WTC11 (cell line): ENCODE measurements at regions not wholly inside any gene's neighbourhood (a gene's known extent, or its start where the extent isn't known, plus 50 kb on each side); places are given as distances from the start of the nearest gene placed in this dataset.

ENCODE experiments used
- ATAC-seq: fragments of 200-7000 bp; cut with Tn5 transposase; 2 replicates; pipeline ENCODE4 v1.10.0; 2021; ENCODE audit warnings: mild to moderate bottlenecking, moderate library complexity
- CTCF ChIA-PET: fragments of 300-600 bp; sonication (Branson Sonifier 250); formaldehyde crosslinking; loops from one replicate; lab custom pipeline; 2021; ENCODE audit warnings: antibody characterized with exemption; lab: Charles Lee
- POLR2A ChIA-PET: fragments of 350-600 bp; sonication (Branson Sonifier 250); formaldehyde crosslinking; loops from one replicate; lab custom pipeline; 2021; ENCODE audit warnings: antibody characterized with exemption; lab: Charles Lee
- DNase-seq: peaks from one replicate; pipeline ENCODE4 v3.0.0; 2021; ENCODE audit warnings: low spot score
- H3K27ac Mint-ChIP-seq: 2 replicates; pipeline ENCODE4 v1.8.0; 2021; ENCODE audit warnings: mixed read lengths
- H3K27me3 Mint-ChIP-seq: 2 replicates; pipeline ENCODE4 v1.8.0; 2021; ENCODE audit warnings: low read depth, mild to moderate bottlenecking, moderate library complexity, mixed read lengths
- H3K36me3 Mint-ChIP-seq: 2 replicates; pipeline ENCODE4 v1.8.0; 2021; ENCODE audit warnings: mixed read lengths
- H3K4me1 Mint-ChIP-seq: 2 replicates; pipeline ENCODE4 v1.8.0; 2022; ENCODE audit warnings: mixed read lengths
- H3K4me3 Mint-ChIP-seq: 2 replicates; pipeline ENCODE4 v1.8.0; 2021; ENCODE audit warnings: mild to moderate bottlenecking, moderate library complexity, mixed read lengths
- H3K9me3 Mint-ChIP-seq: 2 replicates; pipeline ENCODE4 v1.8.0; 2021; ENCODE audit warnings: mixed read lengths
- ATF1 ChIP-seq: sonication (generic); formaldehyde crosslinking; IDR thresholded peaks from 2 replicates; pipeline ENCODE4 v1.8.1; 2023; ENCODE audit warnings: mild to moderate bottlenecking, moderate library complexity, missing genetic modification reagents
- CBFB ChIP-seq: sonication (generic); formaldehyde crosslinking; IDR thresholded peaks from 2 replicates; pipeline ENCODE4 v1.8.1; 2022; ENCODE audit warnings: mild to moderate bottlenecking, low read depth, missing genetic modification reagents
- CREB1 ChIP-seq: sonication (generic); formaldehyde crosslinking; IDR thresholded peaks from 2 replicates; pipeline ENCODE4 v1.8.0; 2023; ENCODE audit warnings: mild to moderate bottlenecking, missing genetic modification reagents
- ESRRA ChIP-seq: sonication (generic); formaldehyde crosslinking; IDR thresholded peaks from 2 replicates; pipeline ENCODE4 v1.8.1; 2022; ENCODE audit warnings: mild to moderate bottlenecking, missing genetic modification reagents, borderline replicate concordance
- ETV6 ChIP-seq: sonication (generic); formaldehyde crosslinking; IDR thresholded peaks from 2 replicates; pipeline ENCODE4 v1.8.1; 2022; ENCODE audit warnings: mild to moderate bottlenecking, missing genetic modification reagents
- FOXP1 ChIP-seq: sonication (generic); formaldehyde crosslinking; IDR thresholded peaks from 2 replicates; pipeline ENCODE4 v1.8.0; 2022; ENCODE audit warnings: missing genetic modification reagents, mild to moderate bottlenecking, moderate library complexity, borderline replicate concordance
- NR1H2 ChIP-seq: sonication (generic); formaldehyde crosslinking; IDR thresholded peaks from 2 replicates; pipeline ENCODE4 v1.9.0; 2021; ENCODE audit warnings: mild to moderate bottlenecking, moderate library complexity, missing genetic modification reagents
- PRRX2 ChIP-seq: fragments of 250-450 bp; sonication (Bioruptor Pico); IDR thresholded peaks from 2 replicates; pipeline ENCODE4 v1.8.0; 2021; ENCODE audit warnings: mild to moderate bottlenecking
- ZNF121 ChIP-seq: sonication (generic); formaldehyde crosslinking; IDR thresholded peaks from 2 replicates; pipeline ENCODE4 v1.8.0; 2023; ENCODE audit warnings: missing genetic modification reagents
- ZNF263 ChIP-seq: sonication (generic); formaldehyde crosslinking; IDR thresholded peaks from 2 replicates; pipeline ENCODE4 v1.8.1; 2022; ENCODE audit warnings: low read depth, mild to moderate bottlenecking, moderate library complexity, missing genetic modification reagents
- ZNF416 ChIP-seq: fragments of 250-450 bp; sonication (Bioruptor Pico); IDR thresholded peaks from 2 replicates; pipeline ENCODE4 v1.9.0; 2021; ENCODE audit warnings: mild to moderate bottlenecking, inconsistent platforms
- ZNF423 ChIP-seq: fragments of 250-450 bp; sonication (Bioruptor Pico); IDR thresholded peaks from 2 replicates; pipeline ENCODE4 v2.1.2; 2022; ENCODE audit warnings: mild to moderate bottlenecking, moderate library complexity
- ZNF671 ChIP-seq: fragments of 250-450 bp; sonication (Bioruptor Pico); IDR thresholded peaks from 2 replicates; pipeline ENCODE4 v1.8.0; 2021; ENCODE audit warnings: mild to moderate bottlenecking
- TF ChIP-seq, protein P1 (sequence below): sonication (generic); formaldehyde crosslinking; IDR thresholded peaks from 2 replicates; pipeline ENCODE4 v1.8.0; 2022; ENCODE audit warnings: mild to moderate bottlenecking, missing genetic modification reagents
- TF ChIP-seq, protein P2 (sequence below): sonication (generic); formaldehyde crosslinking; IDR thresholded peaks from 2 replicates; pipeline ENCODE4 v1.8.1; 2022; ENCODE audit warnings: mild to moderate bottlenecking, moderate library complexity, missing genetic modification reagents
- TF ChIP-seq, protein P3 (sequence below): sonication (generic); formaldehyde crosslinking; IDR thresholded peaks from 2 replicates; pipeline ENCODE4 v1.8.1; 2023; ENCODE audit warnings: mild to moderate bottlenecking, missing genetic modification reagents
- TF ChIP-seq, protein P4 (sequence below): fragments of 250-450 bp; sonication (Bioruptor Pico); IDR thresholded peaks from 2 replicates; pipeline ENCODE4 v1.9.0; 2021; ENCODE audit warnings: mild to moderate bottlenecking
- TF ChIP-seq, protein P5 (sequence below): fragments of 250-450 bp; sonication (Bioruptor Pico); IDR thresholded peaks from 2 replicates; pipeline ENCODE4 v1.9.0; 2021; ENCODE audit warnings: mild to moderate bottlenecking
- TF ChIP-seq, protein P6 (sequence below): fragments of 250-450 bp; sonication (Bioruptor Pico); IDR thresholded peaks from 2 replicates; pipeline ENCODE4 v1.9.0; 2021; ENCODE audit warnings: moderate library complexity, mild to moderate bottlenecking, inconsistent platforms, borderline replicate concordance
- TF ChIP-seq, protein P7 (sequence below): sonication (generic); formaldehyde crosslinking; IDR thresholded peaks from 2 replicates; pipeline ENCODE4 v1.8.0; 2023; ENCODE audit warnings: mild to moderate bottlenecking, missing genetic modification reagents
- TF ChIP-seq, protein P8 (sequence below): sonication (generic); formaldehyde crosslinking; IDR thresholded peaks from 2 replicates; pipeline ENCODE4 v1.8.1; 2022; ENCODE audit warnings: low read depth, missing genetic modification reagents, borderline replicate concordance
- TF ChIP-seq, protein P9 (sequence below): sonication (generic); formaldehyde crosslinking; IDR thresholded peaks from 2 replicates; pipeline ENCODE4 v1.8.0; 2023; ENCODE audit warnings: missing genetic modification reagents

DNA sequence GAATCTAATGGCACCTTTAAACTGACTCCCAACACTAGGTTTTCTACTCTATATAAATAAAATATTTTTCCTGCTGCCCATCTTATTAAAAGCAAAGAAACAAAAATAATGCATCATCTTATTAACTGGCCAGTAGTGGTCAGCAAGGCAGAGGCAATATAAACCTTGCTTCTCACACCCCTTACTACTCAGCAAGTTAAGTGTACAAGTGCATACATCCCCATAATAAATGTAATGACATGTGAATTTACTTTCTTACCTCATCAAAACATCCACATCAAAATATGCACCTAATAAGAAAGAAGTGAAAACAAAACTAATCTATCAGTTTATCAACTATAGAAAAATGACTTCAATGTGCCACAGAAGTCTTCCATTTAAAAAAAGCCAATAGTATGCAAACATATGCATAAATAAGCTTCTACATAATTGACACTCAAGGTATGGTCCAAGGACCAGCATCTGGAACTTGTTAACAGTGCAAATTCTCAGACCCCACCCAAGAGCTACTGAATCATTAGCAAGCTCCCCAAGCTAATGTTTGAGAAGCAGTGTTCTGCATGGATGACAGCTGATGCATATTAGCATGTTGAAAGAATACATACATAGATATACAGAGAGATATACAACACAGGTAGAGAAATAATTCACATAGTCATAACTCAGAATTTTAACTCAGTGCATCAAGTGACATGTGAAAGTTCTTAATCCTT is 182.7 kb downstream of the C7orf25 start:
- CTCF ChIA-PET = no interaction called here
- no peak for ATAC-seq
- H3K4me1 Mint-ChIP-seq = peaks cover 1% of the 10 kb centered on the region
- no peak overlapping the region for H3K27ac Mint-ChIP-seq
- no peak for DNase-seq
- peaks cover 8% of the 10 kb centered on the region for H3K9me3 Mint-ChIP-seq
- no peak overlapping the region for H3K4me3 Mint-ChIP-seq
- H3K36me3 Mint-ChIP-seq = no peaks in the 10 kb centered on the region
- POLR2A ChIA-PET = no interaction called here
- TF ChIP-seq, protein P1, sequence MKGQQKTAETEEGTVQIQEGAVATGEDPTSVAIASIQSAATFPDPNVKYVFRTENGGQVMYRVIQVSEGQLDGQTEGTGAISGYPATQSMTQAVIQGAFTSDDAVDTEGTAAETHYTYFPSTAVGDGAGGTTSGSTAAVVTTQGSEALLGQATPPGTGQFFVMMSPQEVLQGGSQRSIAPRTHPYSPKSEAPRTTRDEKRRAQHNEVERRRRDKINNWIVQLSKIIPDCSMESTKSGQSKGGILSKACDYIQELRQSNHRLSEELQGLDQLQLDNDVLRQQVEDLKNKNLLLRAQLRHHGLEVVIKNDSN (CRISPR knock-in tag) = no peak
- TF ChIP-seq ETV6 (CRISPR knock-in tag) (no peak), PRRX2 (CRISPR knock-in tag) (no peak), ZNF416 (CRISPR knock-in tag) (no peak)
- TF ChIP-seq, protein P2, sequence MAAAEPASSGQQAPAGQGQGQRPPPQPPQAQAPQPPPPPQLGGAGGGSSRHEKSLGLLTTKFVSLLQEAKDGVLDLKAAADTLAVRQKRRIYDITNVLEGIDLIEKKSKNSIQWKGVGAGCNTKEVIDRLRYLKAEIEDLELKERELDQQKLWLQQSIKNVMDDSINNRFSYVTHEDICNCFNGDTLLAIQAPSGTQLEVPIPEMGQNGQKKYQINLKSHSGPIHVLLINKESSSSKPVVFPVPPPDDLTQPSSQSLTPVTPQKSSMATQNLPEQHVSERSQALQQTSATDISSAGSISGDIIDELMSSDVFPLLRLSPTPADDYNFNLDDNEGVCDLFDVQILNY (CRISPR knock-in tag) = no peak
- TF ChIP-seq, protein P3, sequence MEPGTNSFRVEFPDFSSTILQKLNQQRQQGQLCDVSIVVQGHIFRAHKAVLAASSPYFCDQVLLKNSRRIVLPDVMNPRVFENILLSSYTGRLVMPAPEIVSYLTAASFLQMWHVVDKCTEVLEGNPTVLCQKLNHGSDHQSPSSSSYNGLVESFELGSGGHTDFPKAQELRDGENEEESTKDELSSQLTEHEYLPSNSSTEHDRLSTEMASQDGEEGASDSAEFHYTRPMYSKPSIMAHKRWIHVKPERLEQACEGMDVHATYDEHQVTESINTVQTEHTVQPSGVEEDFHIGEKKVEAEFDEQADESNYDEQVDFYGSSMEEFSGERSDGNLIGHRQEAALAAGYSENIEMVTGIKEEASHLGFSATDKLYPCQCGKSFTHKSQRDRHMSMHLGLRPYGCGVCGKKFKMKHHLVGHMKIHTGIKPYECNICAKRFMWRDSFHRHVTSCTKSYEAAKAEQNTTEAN (CRISPR knock-in tag) = no peak
- TF ChIP-seq, protein P4, sequence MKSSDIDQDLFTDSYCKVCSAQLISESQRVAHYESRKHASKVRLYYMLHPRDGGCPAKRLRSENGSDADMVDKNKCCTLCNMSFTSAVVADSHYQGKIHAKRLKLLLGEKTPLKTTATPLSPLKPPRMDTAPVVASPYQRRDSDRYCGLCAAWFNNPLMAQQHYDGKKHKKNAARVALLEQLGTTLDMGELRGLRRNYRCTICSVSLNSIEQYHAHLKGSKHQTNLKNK (CRISPR knock-in tag) = no peak
- TF ChIP-seq, all 79 proteins: peak for 0
- H3K27me3 Mint-ChIP-seq = peaks cover 3% of the 10 kb centered on the region; the same call in 1 of the 2 replicates

DNA sequence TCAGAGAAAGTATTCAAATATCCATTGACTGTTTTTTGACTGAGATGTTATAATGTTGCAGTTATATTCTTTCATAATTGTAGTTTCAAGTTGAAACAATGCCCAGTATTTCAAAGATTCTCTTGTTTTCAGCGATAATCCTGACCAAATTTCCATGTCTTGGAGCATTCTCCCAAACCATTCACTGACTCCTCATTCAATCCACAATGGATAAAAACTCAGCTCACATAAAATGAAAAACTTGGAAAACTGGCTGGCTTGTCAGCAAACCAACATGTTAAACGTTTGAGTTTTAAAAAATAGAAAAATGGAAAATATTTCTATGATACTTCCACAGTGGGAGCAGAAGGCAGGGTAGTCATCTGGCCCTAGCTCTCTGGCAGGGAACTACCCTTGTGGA is 184.4 kb downstream of the C7orf25 start:
- peaks cover 12% of the 10 kb centered on the region for H3K4me1 Mint-ChIP-seq
- DNase-seq (no peak), ATAC-seq (no peak)
- H3K27ac Mint-ChIP-seq = no peak overlapping the region
- H3K27me3 Mint-ChIP-seq = no peaks in the 10 kb centered on the region
- no peak overlapping the region for H3K4me3 Mint-ChIP-seq
- ChIA-PET POLR2A (no interaction called here), CTCF (interaction anchor here (1.0 to 1.5 kb wide), 2 partner anchors 9 to 18 kb away, joined by 3 to 5 read pairs; no protein-coding TSS in a partner anchor)
- H3K36me3 Mint-ChIP-seq = no peaks in the 10 kb centered on the region
- peaks cover 4% of the 10 kb centered on the region for H3K9me3 Mint-ChIP-seq
- no peak for TF ChIP-seq NR1H2 (CRISPR knock-in tag)
- TF ChIP-seq, protein P5, sequence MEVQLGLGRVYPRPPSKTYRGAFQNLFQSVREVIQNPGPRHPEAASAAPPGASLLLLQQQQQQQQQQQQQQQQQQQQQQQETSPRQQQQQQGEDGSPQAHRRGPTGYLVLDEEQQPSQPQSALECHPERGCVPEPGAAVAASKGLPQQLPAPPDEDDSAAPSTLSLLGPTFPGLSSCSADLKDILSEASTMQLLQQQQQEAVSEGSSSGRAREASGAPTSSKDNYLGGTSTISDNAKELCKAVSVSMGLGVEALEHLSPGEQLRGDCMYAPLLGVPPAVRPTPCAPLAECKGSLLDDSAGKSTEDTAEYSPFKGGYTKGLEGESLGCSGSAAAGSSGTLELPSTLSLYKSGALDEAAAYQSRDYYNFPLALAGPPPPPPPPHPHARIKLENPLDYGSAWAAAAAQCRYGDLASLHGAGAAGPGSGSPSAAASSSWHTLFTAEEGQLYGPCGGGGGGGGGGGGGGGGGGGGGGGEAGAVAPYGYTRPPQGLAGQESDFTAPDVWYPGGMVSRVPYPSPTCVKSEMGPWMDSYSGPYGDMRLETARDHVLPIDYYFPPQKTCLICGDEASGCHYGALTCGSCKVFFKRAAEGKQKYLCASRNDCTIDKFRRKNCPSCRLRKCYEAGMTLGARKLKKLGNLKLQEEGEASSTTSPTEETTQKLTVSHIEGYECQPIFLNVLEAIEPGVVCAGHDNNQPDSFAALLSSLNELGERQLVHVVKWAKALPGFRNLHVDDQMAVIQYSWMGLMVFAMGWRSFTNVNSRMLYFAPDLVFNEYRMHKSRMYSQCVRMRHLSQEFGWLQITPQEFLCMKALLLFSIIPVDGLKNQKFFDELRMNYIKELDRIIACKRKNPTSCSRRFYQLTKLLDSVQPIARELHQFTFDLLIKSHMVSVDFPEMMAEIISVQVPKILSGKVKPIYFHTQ (CRISPR knock-in tag) = no peak
- TF ChIP-seq FOXP1 = no peak
- TF ChIP-seq, protein P1 (CRISPR knock-in tag) = no peak
- TF ChIP-seq, protein P6, sequence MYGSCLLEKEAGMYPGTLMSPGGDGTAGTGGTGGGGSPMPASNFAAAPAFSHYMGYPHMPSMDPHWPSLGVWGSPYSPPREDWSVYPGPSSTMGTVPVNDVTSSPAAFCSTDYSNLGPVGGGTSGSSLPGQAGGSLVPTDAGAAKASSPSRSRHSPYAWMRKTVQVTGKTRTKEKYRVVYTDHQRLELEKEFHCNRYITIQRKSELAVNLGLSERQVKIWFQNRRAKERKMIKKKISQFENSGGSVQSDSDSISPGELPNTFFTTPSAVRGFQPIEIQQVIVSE (CRISPR knock-in tag) = no peak
- TF ChIP-seq ZNF121 (CRISPR knock-in tag) = no peak
- no peak for TF ChIP-seq ZNF423 (CRISPR knock-in tag)
- TF ChIP-seq CREB1 (CRISPR knock-in tag) = no peak
- no peak for TF ChIP-seq ATF1 (CRISPR knock-in tag)
- TF ChIP-seq ESRRA (CRISPR knock-in tag) = no peak
- no peak for TF ChIP-seq CBFB (CRISPR knock-in tag)
- TF ChIP-seq, protein P7, sequence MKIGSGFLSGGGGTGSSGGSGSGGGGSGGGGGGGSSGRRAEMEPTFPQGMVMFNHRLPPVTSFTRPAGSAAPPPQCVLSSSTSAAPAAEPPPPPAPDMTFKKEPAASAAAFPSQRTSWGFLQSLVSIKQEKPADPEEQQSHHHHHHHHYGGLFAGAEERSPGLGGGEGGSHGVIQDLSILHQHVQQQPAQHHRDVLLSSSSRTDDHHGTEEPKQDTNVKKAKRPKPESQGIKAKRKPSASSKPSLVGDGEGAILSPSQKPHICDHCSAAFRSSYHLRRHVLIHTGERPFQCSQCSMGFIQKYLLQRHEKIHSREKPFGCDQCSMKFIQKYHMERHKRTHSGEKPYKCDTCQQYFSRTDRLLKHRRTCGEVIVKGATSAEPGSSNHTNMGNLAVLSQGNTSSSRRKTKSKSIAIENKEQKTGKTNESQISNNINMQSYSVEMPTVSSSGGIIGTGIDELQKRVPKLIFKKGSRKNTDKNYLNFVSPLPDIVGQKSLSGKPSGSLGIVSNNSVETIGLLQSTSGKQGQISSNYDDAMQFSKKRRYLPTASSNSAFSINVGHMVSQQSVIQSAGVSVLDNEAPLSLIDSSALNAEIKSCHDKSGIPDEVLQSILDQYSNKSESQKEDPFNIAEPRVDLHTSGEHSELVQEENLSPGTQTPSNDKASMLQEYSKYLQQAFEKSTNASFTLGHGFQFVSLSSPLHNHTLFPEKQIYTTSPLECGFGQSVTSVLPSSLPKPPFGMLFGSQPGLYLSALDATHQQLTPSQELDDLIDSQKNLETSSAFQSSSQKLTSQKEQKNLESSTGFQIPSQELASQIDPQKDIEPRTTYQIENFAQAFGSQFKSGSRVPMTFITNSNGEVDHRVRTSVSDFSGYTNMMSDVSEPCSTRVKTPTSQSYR (CRISPR knock-in tag) = no peak
- TF ChIP-seq, protein P8, sequence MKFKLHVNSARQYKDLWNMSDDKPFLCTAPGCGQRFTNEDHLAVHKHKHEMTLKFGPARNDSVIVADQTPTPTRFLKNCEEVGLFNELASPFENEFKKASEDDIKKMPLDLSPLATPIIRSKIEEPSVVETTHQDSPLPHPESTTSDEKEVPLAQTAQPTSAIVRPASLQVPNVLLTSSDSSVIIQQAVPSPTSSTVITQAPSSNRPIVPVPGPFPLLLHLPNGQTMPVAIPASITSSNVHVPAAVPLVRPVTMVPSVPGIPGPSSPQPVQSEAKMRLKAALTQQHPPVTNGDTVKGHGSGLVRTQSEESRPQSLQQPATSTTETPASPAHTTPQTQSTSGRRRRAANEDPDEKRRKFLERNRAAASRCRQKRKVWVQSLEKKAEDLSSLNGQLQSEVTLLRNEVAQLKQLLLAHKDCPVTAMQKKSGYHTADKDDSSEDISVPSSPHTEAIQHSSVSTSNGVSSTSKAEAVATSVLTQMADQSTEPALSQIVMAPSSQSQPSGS = no peak
- TF ChIP-seq, protein P9, sequence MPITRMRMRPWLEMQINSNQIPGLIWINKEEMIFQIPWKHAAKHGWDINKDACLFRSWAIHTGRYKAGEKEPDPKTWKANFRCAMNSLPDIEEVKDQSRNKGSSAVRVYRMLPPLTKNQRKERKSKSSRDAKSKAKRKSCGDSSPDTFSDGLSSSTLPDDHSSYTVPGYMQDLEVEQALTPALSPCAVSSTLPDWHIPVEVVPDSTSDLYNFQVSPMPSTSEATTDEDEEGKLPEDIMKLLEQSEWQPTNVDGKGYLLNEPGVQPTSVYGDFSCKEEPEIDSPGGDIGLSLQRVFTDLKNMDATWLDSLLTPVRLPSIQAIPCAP (CRISPR knock-in tag) = no peak
- no peak for TF ChIP-seq ZNF671 (CRISPR knock-in tag)
- no peak for TF ChIP-seq ZNF263 (CRISPR knock-in tag)
